DND-41 (cell line): ENCODE measurements at regions not wholly inside any gene's neighbourhood (a gene's known extent, or its start where the extent isn't known, plus 50 kb on each side); places are given as distances from the start of the nearest gene placed in this dataset.

Experiments used
- CTCF ChIP-seq: IDR thresholded peaks from 2 replicates; pipeline ENCODE4 v1.5.1; 2012; ENCODE audit warnings: borderline replicate concordance, low read length, moderate library complexity, mild to moderate bottlenecking; ENCODE audit not compliant: poor library complexity, severe bottlenecking; ENCODE audit errors: extremely low read depth
- EZH2 ChIP-seq: IDR thresholded peaks from 3 replicates; pipeline ENCODE4 v1.6.1; 2012; ENCODE audit warnings: borderline replicate concordance, low read depth, mild to moderate bottlenecking, moderate library complexity, low read length, inconsistent platforms; ENCODE audit not compliant: severe bottlenecking

DNA sequence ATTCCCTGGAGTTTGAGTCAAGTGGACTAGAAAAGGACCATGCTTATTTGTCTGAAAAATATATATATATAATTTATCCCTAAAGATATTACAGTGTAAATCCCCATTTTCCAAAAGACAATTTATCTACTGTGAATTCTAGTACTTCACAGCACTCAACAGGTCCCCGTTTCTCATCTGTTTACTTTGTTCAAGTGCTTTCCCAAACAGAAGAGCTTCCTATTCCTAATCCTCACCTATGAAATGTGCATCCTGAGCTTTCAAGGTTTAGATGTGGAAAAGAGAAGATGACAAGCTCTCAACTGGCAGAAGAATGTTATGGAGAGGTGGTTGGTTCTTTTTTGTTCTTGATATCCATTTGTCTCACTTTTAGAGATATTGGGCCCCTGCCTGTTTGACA is 401.6 kb upstream of the ZNF608 start:
- no peak for TF ChIP-seq EZH2
- no peak for TF ChIP-seq CTCF
